ENCODE measurements at regions not wholly inside any gene's neighbourhood (a gene's known extent, or its start where the extent isn't known, plus 50 kb on each side); places are given as distances from the start of the nearest gene placed in this dataset.

DNA sequence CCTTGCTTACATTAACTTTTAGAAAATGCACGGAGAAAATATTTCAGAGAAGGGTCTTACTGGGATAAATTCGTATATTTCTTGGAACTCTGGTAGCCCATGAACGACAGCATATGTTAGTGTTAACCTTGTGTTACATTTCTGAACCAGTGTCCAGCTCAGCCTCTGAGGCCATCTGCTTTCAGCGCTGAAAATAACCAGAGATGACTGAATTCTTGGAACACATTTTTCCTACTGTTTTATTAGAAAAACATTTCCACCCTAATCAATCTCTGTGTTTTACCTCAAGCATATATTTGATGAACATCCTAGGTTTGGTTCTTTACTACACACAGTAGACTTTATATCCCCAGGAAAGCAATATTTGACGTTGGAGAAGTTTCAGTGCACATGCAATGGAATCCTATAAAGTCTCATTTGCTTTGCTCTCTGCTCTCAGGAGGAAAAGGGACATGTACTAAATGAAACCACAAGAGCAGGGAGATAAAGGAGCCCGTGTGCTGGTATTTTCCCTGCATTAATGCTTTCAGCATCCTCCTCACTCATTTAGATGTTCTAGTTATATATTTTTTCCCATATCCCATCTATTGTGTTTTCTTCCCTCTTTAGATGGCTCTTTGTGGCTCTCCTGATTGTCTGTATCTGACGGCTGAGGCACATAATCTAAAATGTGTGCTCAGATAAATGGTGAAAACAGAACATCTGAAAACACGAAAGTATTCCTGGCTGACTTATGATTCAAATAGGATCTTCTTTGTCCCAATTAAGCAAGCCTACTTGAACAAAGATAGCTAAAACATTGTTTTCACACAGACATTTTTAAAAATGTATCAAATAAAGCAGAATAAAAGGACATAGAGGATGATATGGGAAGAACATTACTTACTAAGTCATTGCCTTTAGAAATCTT is 151.7 kb upstream of the KCNMB2 start:
- H3K4me3 ChIP-seq (ENCODE audit: low read length) = no peak overlapping the region

DNA sequence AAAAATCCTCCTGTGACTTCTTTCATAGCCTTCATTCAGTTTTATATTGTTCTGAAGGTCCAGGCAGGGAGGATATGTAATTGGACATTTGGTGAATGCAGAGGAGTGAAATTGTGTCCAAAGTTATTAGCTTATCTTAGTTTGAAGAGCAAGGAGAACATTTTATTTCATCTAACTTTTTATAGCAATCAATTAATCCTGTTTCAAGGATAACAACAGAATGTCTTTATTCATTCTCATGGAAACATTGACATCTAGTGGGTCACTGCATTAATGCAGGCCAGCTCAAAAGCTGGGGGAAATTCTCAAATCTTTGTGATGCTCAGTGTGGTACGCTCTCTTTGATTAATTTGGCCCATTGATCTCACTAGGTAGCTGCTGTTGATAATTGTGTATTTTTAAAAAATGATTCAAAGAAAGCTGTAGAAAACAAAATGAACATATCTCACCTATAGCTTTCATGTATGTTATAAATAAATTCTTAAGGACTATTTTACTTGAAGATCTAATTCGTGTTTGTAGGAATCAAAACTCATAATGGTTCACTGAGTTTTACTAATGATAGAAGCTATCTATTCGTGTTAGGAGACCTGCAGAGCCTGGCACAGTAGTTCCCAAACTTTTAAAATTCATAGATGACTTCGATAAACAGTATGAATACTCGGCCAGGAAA is 150.8 kb upstream of the KCNMB2 start:
- Histone ChIP-seq H3K4me3 (ENCODE audit: low read length) (no peak overlapping the region), H3K9me3 (ENCODE audit: low read length) (no peaks in the 10 kb centered on the region), H3K27me3 (ENCODE audit: insufficient read depth, low read length) (no peaks in the 10 kb centered on the region), H3K36me3 (ENCODE audit: insufficient read depth, low read length) (no peaks in the 10 kb centered on the region), H2AFZ (ENCODE audit: low read depth, low read length) (peak overlapping the region; percentile 97), H3K4me1 (ENCODE audit: insufficient read depth, low read length) (peaks cover 13% of the 10 kb centered on the region)

More for the DNA sequence above, 151.7 kb upstream of the KCNMB2 start:
- peaks cover 13% of the 10 kb centered on the region for H3K4me1 ChIP-seq (ENCODE audit: insufficient read depth, low read length)
- peak overlapping the region; percentile 97 for H2AFZ ChIP-seq (ENCODE audit: low read depth, low read length)
- H3K36me3 ChIP-seq (ENCODE audit: insufficient read depth, low read length) = no peaks in the 10 kb centered on the region
- H3K9me3 ChIP-seq (ENCODE audit: low read length) = no peaks in the 10 kb centered on the region
- H3K27me3 ChIP-seq (ENCODE audit: insufficient read depth, low read length) = no peaks in the 10 kb centered on the region

DNA sequence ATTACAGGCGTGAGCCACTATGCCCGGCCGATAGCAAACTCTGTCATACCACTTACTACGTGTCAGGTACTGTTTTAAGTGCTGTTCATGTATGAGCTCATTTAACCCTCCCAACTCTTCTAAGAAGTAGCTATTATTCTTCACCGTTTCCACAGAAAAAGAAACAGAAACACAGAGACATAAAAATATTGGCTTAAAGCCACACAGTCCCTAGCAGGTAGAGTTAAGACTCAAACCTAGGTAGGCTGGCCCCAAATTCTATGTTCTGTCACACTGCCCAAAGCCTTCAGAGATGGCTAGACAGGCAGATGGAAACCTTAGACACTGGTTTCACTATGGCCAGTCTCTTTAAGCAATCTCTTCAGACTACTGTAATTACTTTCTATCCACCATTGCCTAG is 149.8 kb upstream of the KCNMB2 start:
- Histone ChIP-seq H3K27me3 (ENCODE audit: insufficient read depth, low read length) (no peaks in the 10 kb centered on the region), H3K4me1 (ENCODE audit: insufficient read depth, low read length) (peaks cover 13% of the 10 kb centered on the region), H3K9me3 (ENCODE audit: low read length) (no peaks in the 10 kb centered on the region), H3K4me3 (ENCODE audit: low read length) (no peak overlapping the region), H3K36me3 (ENCODE audit: insufficient read depth, low read length) (no peaks in the 10 kb centered on the region), H2AFZ (ENCODE audit: low read depth, low read length) (no peak overlapping the region)

DNA sequence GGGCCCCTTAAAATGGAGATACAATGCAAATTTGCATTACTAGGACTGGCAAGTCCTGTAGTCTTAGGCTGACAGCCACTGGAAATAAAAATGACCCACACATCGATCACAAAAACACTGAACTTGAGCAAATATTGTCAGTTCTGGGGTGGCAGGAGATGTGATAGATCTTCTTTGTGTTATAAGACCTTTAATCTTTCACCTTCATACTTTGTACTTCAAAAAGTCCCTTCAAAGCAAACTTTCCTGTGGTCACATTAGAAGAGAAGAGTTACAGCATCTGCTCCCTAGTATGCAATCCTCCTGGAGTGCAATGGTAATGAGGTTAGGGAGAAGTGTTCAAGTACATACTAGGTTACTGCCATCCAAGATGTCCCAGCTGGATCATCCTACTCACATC is 149.4 kb upstream of the KCNMB2 start:
- no peaks in the 10 kb centered on the region for H3K36me3 ChIP-seq (ENCODE audit: insufficient read depth, low read length)
- H3K4me3 ChIP-seq (ENCODE audit: low read length) = no peak overlapping the region
- no peak overlapping the region for H2AFZ ChIP-seq (ENCODE audit: low read depth, low read length)
- no peaks in the 10 kb centered on the region for H3K9me3 ChIP-seq (ENCODE audit: low read length)
- peaks cover 13% of the 10 kb centered on the region for H3K4me1 ChIP-seq (ENCODE audit: insufficient read depth, low read length)
- H3K27me3 ChIP-seq (ENCODE audit: insufficient read depth, low read length) = no peaks in the 10 kb centered on the region

DNA sequence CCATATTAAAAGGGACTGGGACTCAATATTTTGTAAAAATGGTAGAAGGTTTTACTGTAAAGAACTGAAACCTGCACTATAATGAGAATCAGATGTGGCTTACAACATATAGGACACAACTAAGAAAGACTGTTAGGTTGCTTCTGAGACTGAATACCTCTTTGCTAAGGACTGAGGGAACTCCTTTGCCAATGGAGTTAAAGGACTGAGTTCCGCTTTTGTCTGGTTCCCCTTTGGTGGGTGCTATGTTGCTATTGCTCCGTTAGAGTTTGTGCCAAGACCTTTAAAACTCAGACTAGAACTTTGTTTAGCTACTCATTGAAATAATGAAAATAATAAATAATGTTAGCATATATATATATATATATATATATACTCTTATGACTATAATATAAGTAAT is 147.8 kb upstream of the KCNMB2 start:
- Histone ChIP-seq H3K27me3 (ENCODE audit: insufficient read depth, low read length) (no peaks in the 10 kb centered on the region), H2AFZ (ENCODE audit: low read depth, low read length) (no peak overlapping the region), H3K4me3 (ENCODE audit: low read length) (no peak overlapping the region), H3K4me1 (ENCODE audit: insufficient read depth, low read length) (peaks cover 13% of the 10 kb centered on the region), H3K9me3 (ENCODE audit: low read length) (no peaks in the 10 kb centered on the region), H3K36me3 (ENCODE audit: insufficient read depth, low read length) (no peaks in the 10 kb centered on the region)

DNA sequence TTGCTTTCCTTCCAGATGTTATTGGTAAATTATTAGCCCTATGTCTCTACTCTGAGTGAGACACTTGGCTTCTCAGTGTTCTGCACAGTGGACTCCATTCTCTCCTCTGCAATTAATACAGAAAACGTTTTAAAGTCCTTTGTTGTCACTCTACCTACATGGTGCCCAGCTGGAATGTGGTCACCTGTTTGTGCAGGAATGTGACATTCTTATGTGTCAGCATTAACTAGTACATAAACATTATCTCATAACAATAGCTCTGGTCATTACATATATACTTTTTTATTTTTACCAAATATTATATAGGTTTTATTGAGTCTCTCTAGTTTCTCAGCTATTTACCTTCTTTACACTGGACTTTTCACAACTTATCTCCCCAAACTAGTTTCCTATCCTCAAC is 147.0 kb upstream of the KCNMB2 start:
- H3K4me1 ChIP-seq (ENCODE audit: insufficient read depth, low read length) = peaks cover 11% of the 10 kb centered on the region
- no peaks in the 10 kb centered on the region for H3K27me3 ChIP-seq (ENCODE audit: insufficient read depth, low read length)
- H2AFZ ChIP-seq (ENCODE audit: low read depth, low read length) = no peak overlapping the region
- H3K4me3 ChIP-seq (ENCODE audit: low read length) = no peak overlapping the region
- H3K36me3 ChIP-seq (ENCODE audit: insufficient read depth, low read length) = no peaks in the 10 kb centered on the region
- no peaks in the 10 kb centered on the region for H3K9me3 ChIP-seq (ENCODE audit: low read length)

DNA sequence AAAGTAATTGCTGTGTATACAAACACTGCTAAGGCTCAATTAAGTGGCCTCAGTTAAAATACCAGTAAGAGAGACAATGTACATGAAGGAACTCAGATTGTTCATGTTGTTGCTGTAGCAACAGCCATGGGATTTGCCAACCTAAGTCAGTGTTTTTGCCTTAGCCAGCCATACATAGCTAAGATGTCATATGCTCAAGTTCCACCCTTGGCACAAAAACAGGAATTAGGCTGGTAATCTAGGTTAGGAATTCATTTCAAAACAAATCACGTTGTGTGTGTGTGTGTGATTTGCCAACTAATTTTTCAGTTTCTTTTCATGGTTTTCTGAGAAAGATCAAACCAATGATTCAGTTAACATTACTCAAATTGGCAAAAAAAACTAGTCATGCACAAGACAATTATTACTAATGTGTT is 143.7 kb upstream of the KCNMB2 start:
- no peaks in the 10 kb centered on the region for H3K27me3 ChIP-seq (ENCODE audit: insufficient read depth, low read length)
- no peaks in the 10 kb centered on the region for H3K36me3 ChIP-seq (ENCODE audit: insufficient read depth, low read length)
- no peak overlapping the region for H2AFZ ChIP-seq (ENCODE audit: low read depth, low read length)
- no peaks in the 10 kb centered on the region for H3K9me3 ChIP-seq (ENCODE audit: low read length)
- no peaks in the 10 kb centered on the region for H3K4me1 ChIP-seq (ENCODE audit: insufficient read depth, low read length)
- no peak overlapping the region for H3K4me3 ChIP-seq (ENCODE audit: low read length)

DNA sequence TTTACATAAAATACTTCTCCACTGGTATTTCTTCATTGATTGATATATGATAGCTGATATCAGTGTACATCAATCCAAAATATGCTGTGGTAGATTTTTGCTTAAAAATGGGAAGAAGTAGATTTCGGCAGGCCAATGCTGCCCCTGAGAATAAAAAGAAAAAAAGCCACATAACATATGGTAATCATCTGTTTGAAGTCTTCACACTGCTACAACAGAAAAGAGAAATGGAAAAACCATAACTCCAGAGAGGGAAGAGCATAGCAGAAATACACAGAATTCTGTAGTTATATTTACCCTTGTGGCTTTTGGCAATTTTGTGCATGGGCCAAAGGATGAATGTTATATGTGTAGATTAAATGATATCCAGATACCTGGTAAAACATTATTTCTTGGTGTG is 143.1 kb upstream of the KCNMB2 start:
- H3K9me3 ChIP-seq (ENCODE audit: low read length) = no peaks in the 10 kb centered on the region
- H3K4me3 ChIP-seq (ENCODE audit: low read length) = no peak overlapping the region
- no peak overlapping the region for H2AFZ ChIP-seq (ENCODE audit: low read depth, low read length)
- H3K4me1 ChIP-seq (ENCODE audit: insufficient read depth, low read length) = no peaks in the 10 kb centered on the region
- H3K36me3 ChIP-seq (ENCODE audit: insufficient read depth, low read length) = no peaks in the 10 kb centered on the region
- H3K27me3 ChIP-seq (ENCODE audit: insufficient read depth, low read length) = no peaks in the 10 kb centered on the region

DNA sequence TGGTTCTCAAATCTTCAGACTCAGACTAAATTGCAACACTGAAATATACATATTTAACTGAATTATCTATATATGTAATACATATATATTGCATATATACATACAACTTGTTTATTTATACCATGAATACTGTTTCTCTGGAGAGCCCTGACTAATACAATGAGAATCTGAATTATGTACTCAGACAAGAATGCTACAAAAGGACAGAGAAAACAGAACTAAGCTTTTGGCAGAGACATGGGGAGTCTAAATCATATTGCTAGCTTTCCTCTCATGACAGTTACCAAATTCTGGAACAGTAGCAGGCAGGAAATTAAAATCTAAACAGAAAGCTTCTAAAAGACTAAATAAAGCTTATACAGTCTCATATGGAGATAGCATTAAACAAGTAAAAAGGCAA is 142.4 kb upstream of the KCNMB2 start:
- H3K27me3 ChIP-seq (ENCODE audit: insufficient read depth, low read length) = no peaks in the 10 kb centered on the region
- H3K36me3 ChIP-seq (ENCODE audit: insufficient read depth, low read length) = no peaks in the 10 kb centered on the region
- H3K4me3 ChIP-seq (ENCODE audit: low read length) = no peak overlapping the region
- H3K9me3 ChIP-seq (ENCODE audit: low read length) = no peaks in the 10 kb centered on the region
- H2AFZ ChIP-seq (ENCODE audit: low read depth, low read length) = no peak overlapping the region
- no peaks in the 10 kb centered on the region for H3K4me1 ChIP-seq (ENCODE audit: insufficient read depth, low read length)

DNA sequence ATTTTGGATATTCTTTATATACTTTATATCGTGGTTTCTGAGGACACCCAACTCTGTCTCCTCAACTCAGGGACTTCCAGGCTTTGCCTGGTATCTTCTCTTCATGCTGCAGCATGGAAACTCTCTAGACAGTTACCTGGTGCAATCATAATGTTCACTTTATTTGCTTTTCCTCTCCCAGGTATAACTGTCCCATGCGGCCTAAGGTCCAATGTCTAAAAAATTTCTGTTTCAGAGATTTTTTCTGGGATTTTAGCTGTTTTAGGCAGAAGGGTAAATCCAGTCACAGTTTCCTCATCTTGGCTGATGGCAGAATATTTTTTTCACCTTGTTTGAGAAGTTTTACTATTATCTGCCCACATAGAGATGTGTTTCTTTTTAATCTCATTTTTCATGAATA is 139.9 kb upstream of the KCNMB2 start:
- no peaks in the 10 kb centered on the region for H3K36me3 ChIP-seq (ENCODE audit: insufficient read depth, low read length)
- no peak overlapping the region for H3K4me3 ChIP-seq (ENCODE audit: low read length)
- no peaks in the 10 kb centered on the region for H3K9me3 ChIP-seq (ENCODE audit: low read length)
- no peaks in the 10 kb centered on the region for H3K27me3 ChIP-seq (ENCODE audit: insufficient read depth, low read length)
- no peak overlapping the region for H2AFZ ChIP-seq (ENCODE audit: low read depth, low read length)
- H3K4me1 ChIP-seq (ENCODE audit: insufficient read depth, low read length) = no peaks in the 10 kb centered on the region

DNA sequence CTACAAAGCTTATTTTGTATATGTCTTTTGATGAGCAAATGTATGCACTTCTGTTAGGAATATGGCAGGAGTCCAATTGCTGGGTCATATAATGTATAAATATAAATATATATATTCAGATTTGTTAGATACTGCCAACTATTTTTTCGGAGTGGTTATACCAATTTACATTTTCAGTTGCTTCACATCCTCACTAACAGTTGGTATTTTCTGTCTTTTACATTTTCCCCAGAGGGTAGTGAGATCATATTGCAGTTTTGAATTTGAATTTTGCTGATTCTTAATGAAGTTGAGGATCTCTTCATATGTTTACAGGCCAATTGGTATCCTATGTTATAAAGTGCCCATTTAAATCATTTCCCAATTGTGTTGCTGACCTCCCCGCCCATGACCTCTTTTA is 139.0 kb upstream of the KCNMB2 start:
- Histone ChIP-seq H3K36me3 (ENCODE audit: insufficient read depth, low read length) (no peaks in the 10 kb centered on the region), H3K27me3 (ENCODE audit: insufficient read depth, low read length) (no peaks in the 10 kb centered on the region), H3K4me3 (ENCODE audit: low read length) (no peak overlapping the region), H3K4me1 (ENCODE audit: insufficient read depth, low read length) (no peaks in the 10 kb centered on the region), H3K9me3 (ENCODE audit: low read length) (no peaks in the 10 kb centered on the region), H2AFZ (ENCODE audit: low read depth, low read length) (no peak overlapping the region)

DNA sequence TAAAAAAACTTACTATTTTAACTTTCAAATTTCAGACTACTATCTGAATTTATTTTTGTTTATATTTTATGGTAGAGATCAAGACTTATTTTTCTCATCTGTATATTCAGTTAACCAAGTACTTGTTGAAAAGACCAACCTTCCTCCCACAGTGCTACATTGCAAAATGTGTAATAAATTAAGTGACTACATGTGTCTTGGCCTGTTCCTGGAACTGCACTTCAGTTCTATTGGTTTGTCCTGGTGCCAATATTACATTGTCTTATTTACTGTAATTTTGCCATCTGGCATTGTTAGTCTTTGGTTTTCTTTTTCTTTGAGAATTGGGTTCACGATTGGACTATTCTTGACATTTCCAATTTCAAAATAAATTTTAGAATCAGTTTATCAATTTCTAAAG is 138.4 kb upstream of the KCNMB2 start:
- Histone ChIP-seq H3K4me3 (ENCODE audit: low read length) (no peak overlapping the region), H3K27me3 (ENCODE audit: insufficient read depth, low read length) (no peaks in the 10 kb centered on the region), H2AFZ (ENCODE audit: low read depth, low read length) (no peak overlapping the region), H3K9me3 (ENCODE audit: low read length) (no peaks in the 10 kb centered on the region), H3K36me3 (ENCODE audit: insufficient read depth, low read length) (no peaks in the 10 kb centered on the region), H3K4me1 (ENCODE audit: insufficient read depth, low read length) (no peaks in the 10 kb centered on the region)

DNA sequence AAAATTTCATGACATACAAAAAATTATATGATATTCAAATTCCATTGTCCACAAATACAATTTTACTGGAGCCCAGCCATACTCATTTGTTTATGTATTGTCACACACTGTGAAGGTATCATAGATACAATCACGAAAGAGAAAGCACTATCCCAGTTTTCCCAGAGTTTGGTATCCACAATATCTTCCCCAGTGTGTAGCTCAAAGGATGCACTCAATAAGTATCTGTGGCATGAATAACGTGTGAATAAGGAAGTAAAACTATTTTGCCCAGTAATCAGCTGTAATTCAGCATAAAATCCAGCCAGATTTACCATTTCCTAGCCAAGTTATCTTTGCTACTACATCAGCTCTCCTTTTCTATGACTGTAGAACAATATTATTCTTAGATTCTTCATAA is 131.3 kb upstream of the KCNMB2 start:
- no peaks in the 10 kb centered on the region for H3K27me3 ChIP-seq (ENCODE audit: insufficient read depth, low read length)
- no peaks in the 10 kb centered on the region for H3K36me3 ChIP-seq (ENCODE audit: insufficient read depth, low read length)
- H2AFZ ChIP-seq (ENCODE audit: low read depth, low read length) = no peak overlapping the region
- H3K4me1 ChIP-seq (ENCODE audit: insufficient read depth, low read length) = no peaks in the 10 kb centered on the region
- H3K9me3 ChIP-seq (ENCODE audit: low read length) = no peaks in the 10 kb centered on the region
- H3K4me3 ChIP-seq (ENCODE audit: low read length) = no peak overlapping the region

Measured in neuron (in vitro differentiated cells).